ENCODE measurements at regions not wholly inside any gene's neighbourhood (a gene's known extent, or its start where the extent isn't known, plus 50 kb on each side); places are given as distances from the start of the nearest gene placed in this dataset.

GRCh38 chr21:41048623-41049022 lies 119.3 kb upstream of the BACE2 start (continued):
- TF ChIP-seq PBX2 (CRISPR knock-in tag; IDR thresholded peaks at IDR 0.05): no peak
- TF ChIP-seq TFE3 (CRISPR knock-in tag; IDR thresholded peaks at IDR 0.05): no peak
- TF ChIP-seq DMAP1 (CRISPR knock-in tag; IDR thresholded peaks at IDR 0.05): no peak

GRCh38 chr21:41052820-41053555 lies 115.0 kb upstream of the BACE2 start:
- H3K36me3 ChIP-seq (replicated peaks in 1 of 2; ENCODE audit: control insufficient read depth in 1 of 2, insufficient read depth in 2 of 2, low read length in 2 of 2): no peaks in the 10 kb centered on the region
- no peaks in the 10 kb centered on the region for H3K79me2 ChIP-seq (ENCODE audit: insufficient read depth, low read length)
- ChIA-PET CTCF (ENCODE audit: low intra/inter-chr PET ratio, low total read pairs) (no interaction called here), POLR2A (no interaction called here)
- DNase-seq (ENCODE audit: low spot score) (no peak), ATAC-seq (no peak), FAIRE-seq (no peak)
- no peak overlapping the region for H3K27ac ChIP-seq (ENCODE audit: extremely low read length, insufficient read depth, low read length)
- H3K9ac ChIP-seq (ENCODE audit: insufficient read depth, low read depth, low read length): no peak overlapping the region
- H3K4me2 ChIP-seq (ENCODE audit: low read depth, low read length): no peak overlapping the region
- no peaks in the 10 kb centered on the region for H4K20me1 ChIP-seq (ENCODE audit: insufficient read depth, low read length)
- in situ Hi-C loops (cut with HindIII; ENCODE audit: extremely low pct_ligation_motif_present, low pct_unique_long_range_greater_than_20kb) (loop anchor here (25.0 kb wide), 1 partner anchor 591 kb away; no protein-coding TSS in a partner anchor), intact Hi-C loops (cut with micrococcal nuclease; ENCODE audit: unreplicated experiment) (no loop called here)
- H3K4me1 ChIP-seq (ENCODE audit: insufficient read depth, low read length): no peaks in the 10 kb centered on the region
- H3K4me3 ChIP-seq (replicated peaks in 1 of 3; ENCODE audit: insufficient read depth in 1 of 3, low read depth in 2 of 3, low read length in 3 of 3): no peak overlapping the region
- peaks cover 0 to 3% of the 10 kb centered on the region in 2 experiments; a peak in 1 of 5 replicates for H3K27me3 ChIP-seq (ENCODE audit: control insufficient read depth in 1 of 2, insufficient read depth in 2 of 2, low read length in 2 of 2)
- H3K9me3 ChIP-seq (ENCODE audit: low read length): no peaks in the 10 kb centered on the region
- no peak overlapping the region for H2AFZ ChIP-seq (ENCODE audit: low read length)
- BruUV-seq (replicated peaks): no TSS peak
- 20% methylated on average over 15 of the region's 15 CpGs for WGBS (ENCODE audit: low lambda C conversion rate)
- TF ChIP-seq PCBP2 (optimal IDR thresholded peaks at IDR 0.05; ENCODE audit: low read depth, low read length, poor library complexity, severe bottlenecking): no peak
- no peak for TF ChIP-seq HHEX (CRISPR knock-in tag; IDR thresholded peaks at IDR 0.05)
- TF ChIP-seq LRRFIP1 (CRISPR knock-in tag; conservative IDR thresholded peaks at IDR 0.05): no peak
- TF ChIP-seq ZNF512B (CRISPR knock-in tag; IDR thresholded peaks at IDR 0.05; ENCODE audit: borderline replicate concordance): no peak
- no peak for TF ChIP-seq ZNF883 (CRISPR knock-in tag; IDR thresholded peaks at IDR 0.05; ENCODE audit: not compliant biosample characterization)
- TF ChIP-seq HNF1A (IDR thresholded peaks at IDR 0.05; ENCODE audit: low read depth): no peak
- no peak for TF ChIP-seq HNF1A (CRISPR knock-in tag; IDR thresholded peaks at IDR 0.05; ENCODE audit: borderline replicate concordance)

Data from HepG2 (cell line).